ENCODE measurements at regions not wholly inside any gene's neighbourhood (a gene's known extent, or its start where the extent isn't known, plus 50 kb on each side); places are given as distances from the start of the nearest gene placed in this dataset.
A peak's percentile ranks its signal among the peaks of the same experiment; 100 is the strongest.

DNA sequence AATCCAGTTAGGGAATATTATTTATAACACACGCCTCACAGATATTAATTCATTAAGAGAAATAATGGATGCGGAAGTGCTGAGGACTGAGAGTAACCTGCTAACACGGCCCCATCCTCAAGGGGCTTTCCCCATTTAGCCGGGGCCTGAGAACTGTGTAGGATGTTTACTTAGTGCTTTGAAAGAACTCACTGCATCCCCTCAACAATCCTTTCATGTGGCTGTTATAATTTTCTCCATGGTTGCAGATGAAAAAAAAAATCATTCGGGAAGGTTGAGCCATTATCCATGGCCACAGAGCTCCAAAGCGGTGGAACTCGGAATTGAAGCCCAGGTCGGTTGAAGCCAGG is 98.2 kb downstream of the ING1 start (continued):
- TF ChIP-seq PAWR (CRISPR knock-in tag; IDR thresholded peaks at IDR 0.05; ENCODE audit: borderline replicate concordance) (no peak), ZNF83 (CRISPR knock-in tag; IDR thresholded peaks at IDR 0.05; ENCODE audit: borderline replicate concordance) (no peak)

DNA sequence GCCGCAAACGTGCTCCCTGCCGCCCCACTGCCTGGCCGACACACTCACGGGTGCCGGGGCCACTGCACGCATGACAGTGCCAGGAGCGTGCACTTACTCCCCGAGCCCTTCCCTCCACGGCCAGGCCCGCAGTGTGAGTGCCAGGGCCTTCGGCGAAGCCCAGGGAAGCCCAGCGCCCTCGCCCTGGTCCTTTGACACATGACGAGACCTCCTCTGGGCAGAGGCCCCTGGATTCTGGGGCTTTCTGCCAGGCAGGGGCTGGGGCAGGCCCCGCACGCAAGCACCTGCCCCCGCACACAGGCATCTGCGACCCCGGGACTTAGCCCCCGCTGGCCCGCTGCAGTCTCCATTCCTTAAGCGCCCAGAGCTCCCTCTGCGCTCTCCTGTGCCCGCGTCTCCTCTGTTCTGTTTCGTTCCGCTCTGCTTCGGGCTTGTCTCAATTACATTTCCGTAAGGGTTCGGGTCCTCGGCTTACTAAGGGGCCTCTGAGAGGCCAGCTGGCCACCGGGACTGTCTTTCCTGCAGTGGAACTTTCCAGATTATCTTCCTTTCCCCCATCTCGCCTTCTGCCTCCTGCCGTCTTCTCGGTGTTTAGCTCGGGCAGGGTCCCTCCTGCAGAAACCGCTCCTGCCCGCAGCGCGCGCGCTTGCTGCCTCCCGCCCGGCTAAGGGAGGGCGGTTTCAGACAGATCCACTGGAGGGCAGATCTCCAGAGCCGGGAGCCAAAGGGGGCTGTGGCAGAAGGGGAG is 98.8 kb downstream of the ING1 start:
- BruUV-seq (replicated peaks) = no TSS peak
- CTCF ChIA-PET (ENCODE audit: low intra/inter-chr PET ratio, low total read pairs) = no interaction called here
- WGBS (ENCODE audit: low lambda C conversion rate) = 78% methylated on average over 33 of the region's 48 CpGs
- Histone ChIP-seq H3K4me1 (ENCODE audit: insufficient read depth, low read length) (peaks cover 8% of the 10 kb centered on the region; the same call in 1 of the 2 replicates), H3K79me2 (ENCODE audit: insufficient read depth, low read length) (no peaks in the 10 kb centered on the region), H3K27ac (ENCODE audit: extremely low read length, insufficient read depth, low read length) (no peak overlapping the region), H3K4me2 (ENCODE audit: low read depth, low read length) (no peak overlapping the region), H3K27me3 (ENCODE audit: control insufficient read depth in 1 of 2, insufficient read depth in 2 of 2, low read length in 2 of 2) (peaks cover 1 to 22% of the 10 kb centered on the region in 2 experiments; a peak in 3 of 5 replicates), H4K20me1 (ENCODE audit: insufficient read depth, low read length) (no peaks in the 10 kb centered on the region), H2AFZ (ENCODE audit: low read length) (no peak overlapping the region), H3K9ac (ENCODE audit: insufficient read depth, low read depth, low read length) (no peak overlapping the region), H3K36me3 (replicated peaks in 1 of 2; ENCODE audit: control insufficient read depth in 1 of 2, insufficient read depth in 2 of 2, low read length in 2 of 2) (no peaks in the 10 kb centered on the region), H3K4me3 (replicated peaks in 1 of 3; ENCODE audit: insufficient read depth in 1 of 3, low read depth in 2 of 3, low read length in 3 of 3) (no peak overlapping the region), H3K9me3 (ENCODE audit: low read length) (no peaks in the 10 kb centered on the region)
- POLR2A ChIA-PET = no interaction called here
- FAIRE-seq (no peak), DNase-seq (ENCODE audit: low spot score) (no peak), ATAC-seq (peak; percentile 44)
- in situ Hi-C loops (cut with HindIII; ENCODE audit: extremely low pct_ligation_motif_present, low pct_unique_long_range_greater_than_20kb) (loop anchor here (10.0 to 25.0 kb wide), 2 partner anchors 127 to 600 kb away; no protein-coding TSS in a partner anchor), intact Hi-C loops (cut with micrococcal nuclease; ENCODE audit: unreplicated experiment) (loop anchor here (10.0 kb wide), 1 partner anchor 97 kb away; the partner anchor contains the start of gene ING1)
- TF ChIP-seq, protein P1, sequence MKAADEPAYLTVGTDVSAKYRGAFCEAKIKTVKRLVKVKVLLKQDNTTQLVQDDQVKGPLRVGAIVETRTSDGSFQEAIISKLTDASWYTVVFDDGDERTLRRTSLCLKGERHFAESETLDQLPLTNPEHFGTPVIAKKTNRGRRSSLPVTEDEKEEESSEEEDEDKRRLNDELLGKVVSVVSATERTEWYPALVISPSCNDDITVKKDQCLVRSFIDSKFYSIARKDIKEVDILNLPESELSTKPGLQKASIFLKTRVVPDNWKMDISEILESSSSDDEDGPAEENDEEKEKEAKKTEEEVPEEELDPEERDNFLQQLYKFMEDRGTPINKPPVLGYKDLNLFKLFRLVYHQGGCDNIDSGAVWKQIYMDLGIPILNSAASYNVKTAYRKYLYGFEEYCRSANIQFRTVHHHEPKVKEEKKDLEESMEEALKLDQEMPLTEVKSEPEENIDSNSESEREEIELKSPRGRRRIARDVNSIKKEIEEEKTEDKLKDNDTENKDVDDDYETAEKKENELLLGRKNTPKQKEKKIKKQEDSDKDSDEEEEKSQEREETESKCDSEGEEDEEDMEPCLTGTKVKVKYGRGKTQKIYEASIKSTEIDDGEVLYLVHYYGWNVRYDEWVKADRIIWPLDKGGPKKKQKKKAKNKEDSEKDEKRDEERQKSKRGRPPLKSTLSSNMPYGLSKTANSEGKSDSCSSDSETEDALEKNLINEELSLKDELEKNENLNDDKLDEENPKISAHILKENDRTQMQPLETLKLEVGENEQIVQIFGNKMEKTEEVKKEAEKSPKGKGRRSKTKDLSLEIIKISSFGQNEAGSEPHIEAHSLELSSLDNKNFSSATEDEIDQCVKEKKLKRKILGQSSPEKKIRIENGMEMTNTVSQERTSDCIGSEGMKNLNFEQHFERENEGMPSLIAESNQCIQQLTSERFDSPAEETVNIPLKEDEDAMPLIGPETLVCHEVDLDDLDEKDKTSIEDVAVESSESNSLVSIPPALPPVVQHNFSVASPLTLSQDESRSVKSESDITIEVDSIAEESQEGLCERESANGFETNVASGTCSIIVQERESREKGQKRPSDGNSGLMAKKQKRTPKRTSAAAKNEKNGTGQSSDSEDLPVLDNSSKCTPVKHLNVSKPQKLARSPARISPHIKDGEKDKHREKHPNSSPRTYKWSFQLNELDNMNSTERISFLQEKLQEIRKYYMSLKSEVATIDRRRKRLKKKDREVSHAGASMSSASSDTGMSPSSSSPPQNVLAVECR (CRISPR knock-in tag; IDR thresholded peaks at IDR 0.05; ENCODE audit: borderline replicate concordance) = no peak
- TF ChIP-seq, protein P2, sequence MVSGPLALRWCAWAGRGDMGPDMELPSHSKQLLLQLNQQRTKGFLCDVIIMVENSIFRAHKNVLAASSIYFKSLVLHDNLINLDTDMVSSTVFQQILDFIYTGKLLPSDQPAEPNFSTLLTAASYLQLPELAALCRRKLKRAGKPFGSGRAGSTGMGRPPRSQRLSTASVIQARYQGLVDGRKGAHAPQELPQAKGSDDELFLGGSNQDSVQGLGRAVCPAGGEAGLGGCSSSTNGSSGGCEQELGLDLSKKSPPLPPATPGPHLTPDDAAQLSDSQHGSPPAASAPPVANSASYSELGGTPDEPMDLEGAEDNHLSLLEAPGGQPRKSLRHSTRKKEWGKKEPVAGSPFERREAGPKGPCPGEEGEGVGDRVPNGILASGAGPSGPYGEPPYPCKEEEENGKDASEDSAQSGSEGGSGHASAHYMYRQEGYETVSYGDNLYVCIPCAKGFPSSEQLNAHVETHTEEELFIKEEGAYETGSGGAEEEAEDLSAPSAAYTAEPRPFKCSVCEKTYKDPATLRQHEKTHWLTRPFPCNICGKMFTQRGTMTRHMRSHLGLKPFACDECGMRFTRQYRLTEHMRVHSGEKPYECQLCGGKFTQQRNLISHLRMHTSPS (CRISPR knock-in tag; IDR thresholded peaks at IDR 0.05; ENCODE audit: low read depth) = no peak
- no peak for TF ChIP-seq MATR3 (CRISPR knock-in tag; IDR thresholded peaks at IDR 0.05)
- TF ChIP-seq ESRRA (CRISPR knock-in tag; IDR thresholded peaks at IDR 0.05; ENCODE audit: low read depth) = no peak
- TF ChIP-seq, protein P3, sequence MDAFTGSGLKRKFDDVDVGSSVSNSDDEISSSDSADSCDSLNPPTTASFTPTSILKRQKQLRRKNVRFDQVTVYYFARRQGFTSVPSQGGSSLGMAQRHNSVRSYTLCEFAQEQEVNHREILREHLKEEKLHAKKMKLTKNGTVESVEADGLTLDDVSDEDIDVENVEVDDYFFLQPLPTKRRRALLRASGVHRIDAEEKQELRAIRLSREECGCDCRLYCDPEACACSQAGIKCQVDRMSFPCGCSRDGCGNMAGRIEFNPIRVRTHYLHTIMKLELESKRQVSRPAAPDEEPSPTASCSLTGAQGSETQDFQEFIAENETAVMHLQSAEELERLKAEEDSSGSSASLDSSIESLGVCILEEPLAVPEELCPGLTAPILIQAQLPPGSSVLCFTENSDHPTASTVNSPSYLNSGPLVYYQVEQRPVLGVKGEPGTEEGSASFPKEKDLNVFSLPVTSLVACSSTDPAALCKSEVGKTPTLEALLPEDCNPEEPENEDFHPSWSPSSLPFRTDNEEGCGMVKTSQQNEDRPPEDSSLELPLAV (CRISPR knock-in tag; conservative IDR thresholded peaks at IDR 0.05; ENCODE audit: low read depth) = no peak
- TF ChIP-seq, protein P4, sequence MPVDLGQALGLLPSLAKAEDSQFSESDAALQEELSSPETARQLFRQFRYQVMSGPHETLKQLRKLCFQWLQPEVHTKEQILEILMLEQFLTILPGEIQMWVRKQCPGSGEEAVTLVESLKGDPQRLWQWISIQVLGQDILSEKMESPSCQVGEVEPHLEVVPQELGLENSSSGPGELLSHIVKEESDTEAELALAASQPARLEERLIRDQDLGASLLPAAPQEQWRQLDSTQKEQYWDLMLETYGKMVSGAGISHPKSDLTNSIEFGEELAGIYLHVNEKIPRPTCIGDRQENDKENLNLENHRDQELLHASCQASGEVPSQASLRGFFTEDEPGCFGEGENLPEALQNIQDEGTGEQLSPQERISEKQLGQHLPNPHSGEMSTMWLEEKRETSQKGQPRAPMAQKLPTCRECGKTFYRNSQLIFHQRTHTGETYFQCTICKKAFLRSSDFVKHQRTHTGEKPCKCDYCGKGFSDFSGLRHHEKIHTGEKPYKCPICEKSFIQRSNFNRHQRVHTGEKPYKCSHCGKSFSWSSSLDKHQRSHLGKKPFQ (CRISPR knock-in tag; IDR thresholded peaks at IDR 0.05; ENCODE audit: insufficient replicate concordance) = no peak
- no peak for TF ChIP-seq ZFAT (CRISPR knock-in tag; conservative IDR thresholded peaks at IDR 0.05)
- no peak for TF ChIP-seq MED8 (CRISPR knock-in tag; IDR thresholded peaks at IDR 0.05; ENCODE audit: insufficient replicate concordance)
- TF ChIP-seq ZNF441 (CRISPR knock-in tag; IDR thresholded peaks at IDR 0.05; ENCODE audit: borderline replicate concordance) = no peak

All from HepG2 (cell line).